Heart right ventricle (tissue), 16 donors: ENCODE measurements at regions not wholly inside any gene's neighbourhood (a gene's known extent, or its start where the extent isn't known, plus 50 kb on each side); places are given as distances from the start of the nearest gene placed in this dataset.

Experiments
- ATAC-seq, 8 donors: fragments of 200-7000 bp; cut with Tn5 transposase; one replicate each; pipeline ENCODE4 v1.9.1; 2020; ENCODE audit warnings: mild to moderate bottlenecking in 8 of 8, moderate library complexity in 8 of 8, moderate number of reproducible peaks in 1 of 8
- DNase-seq, 2 donors: peaks; one replicate each; pipeline ENCODE4 v3.0.0-alpha.2; 2020
- H3K27ac ChIP-seq, 10 donors: fragments of 200-600 bp; sonication (generic) in 2 of 10; one replicate each; pipeline versions ENCODE4 v1.5.0 to v1.8.0; 2020 to 2022; ENCODE audit warnings: mild to moderate bottlenecking in 3 of 10
- H3K27me3 ChIP-seq, 7 donors: fragments of 200-600 bp; one replicate each; pipeline ENCODE4 v1.8.0; 2021 to 2022; ENCODE audit warnings: mild to moderate bottlenecking in 2 of 7
- H3K36me3 ChIP-seq, 9 donors: fragments of 200-600 bp; sonication (generic) in 1 of 9; one replicate each; pipeline versions ENCODE4 v1.5.0 to v1.8.0; 2020 to 2022; ENCODE audit warnings: mild to moderate bottlenecking in 2 of 9
- H3K4me1 ChIP-seq, 9 donors: fragments of 200-600 bp; sonication (generic) in 1 of 9; one replicate each; pipeline versions ENCODE4 v1.5.0 to v1.8.0; 2020 to 2022; ENCODE audit warnings: mild to moderate bottlenecking in 4 of 9
- H3K4me3 ChIP-seq, 10 donors: fragments of 200-600 bp; sonication (generic) in 2 of 10; one replicate each; pipeline versions ENCODE4 v1.5.0 to v1.8.0; 2020 to 2022; ENCODE audit warnings: mild to moderate bottlenecking in 7 of 10, moderate library complexity in 2 of 10
- H3K9me3 ChIP-seq, 11 donors: fragments of 200-600 bp in 10 of 11; sonication (generic) in 2 of 11; one replicate each; pipeline versions ENCODE4 v1.5.0 to v1.8.0; 2013 to 2022; ENCODE audit warnings: mild to moderate bottlenecking in 2 of 11, control low read depth in 1 of 11, moderate library complexity in 1 of 11
- WGBS, 2 donors: extraction: QIAGEN DNeasy Blood & Tissue Kit; methylation state at CpG; one replicate each; pipeline ENCODE4 v1.1.7; 2013; ENCODE audit warnings: inconsistent platforms in 1 of 2; 5-methylcytosine and 5-hydroxymethylcytosine counted together
- intact Hi-C, 10 donors: fragments of 100-400 bp; cut with DNase I; formaldehyde crosslinking; loops; one replicate each; pipeline versions ENCODE4 v1.11.1 to v1.14.2; 2022
- TF ChIP-seq, protein P1 (sequence below), 9 donors: fragments of 200-600 bp; sonication (generic) in 2 of 9; IDR thresholded peaks; one replicate each; pipeline versions ENCODE4 v1.5.0 to v1.8.0; 2021 to 2022; ENCODE audit warnings: antibody characterized with exemption in 9 of 9, mild to moderate bottlenecking in 5 of 9, moderate library complexity in 1 of 9
- donor health status: Arrhythmogenic right ventricular cardiomyopathy.
- donor health status: ischemic (EF 13 %, LVEDD 7.1; RV severe dilation, severe dysfunction).
- donor health status: healthy with polysubstance abuse.
- donor health status: DM: no; HTN: yes; CAD: no.
- donor health status: DM: no; HTN: no; CAD: no.
- donor health status: ischemic (EF 25% LVEDD 6.9; RV normal size, moderate dysfunction).
- donor health status: ischemic (EF 25% LVEDD 5.7; RV mildly dilated, moderate dysfunction).
- donor health status: healthy.
- donor health status: DM: yes; HTN: yes; CAD: no.
- donor health status: Ischemic cardiomyopathy.
- donor health status: ischemic (EF 35%, LVEDD 5.7; RV mildly dilated, moderate dysfunction).
- donor health status: nonischemic (EF 11% LVEDD 7.7; RV severe dilation, severe dysfunction).
- donor health status: DM: yes; HTN: yes; CAD: no.
- donor health status: PGD.
- donor health status: ischemic (EF 29% LVEDD 5.4; RV normal size, mild dysfunction).
- donor health status: nonischemic (EF 23%, LVEDD 6.1; RV moderate dilation, normal function).

GRCh38 chr3:72520690-72521308 lies 327.4 kb downstream of the SHQ1 start:
- intact Hi-C loops, result no loop called here
- ATAC-seq, result no peak
- Histone ChIP-seq H3K4me1 (peaks cover 0 to 26% (median 5%) of the 10 kb centered on the region in 9 donors), H3K27ac (no peak overlapping the region), H3K27me3 (no peaks in the 10 kb centered on the region), H3K4me3 (no peak overlapping the region), H3K36me3 (no peaks in the 10 kb centered on the region), H3K9me3 (no peaks in the 10 kb centered on the region)
- no peak for DNase-seq
- 86 to 90% methylated on average over 8 of the region's 8 CpGs for WGBS, 2 donors
- TF ChIP-seq, protein P1, sequence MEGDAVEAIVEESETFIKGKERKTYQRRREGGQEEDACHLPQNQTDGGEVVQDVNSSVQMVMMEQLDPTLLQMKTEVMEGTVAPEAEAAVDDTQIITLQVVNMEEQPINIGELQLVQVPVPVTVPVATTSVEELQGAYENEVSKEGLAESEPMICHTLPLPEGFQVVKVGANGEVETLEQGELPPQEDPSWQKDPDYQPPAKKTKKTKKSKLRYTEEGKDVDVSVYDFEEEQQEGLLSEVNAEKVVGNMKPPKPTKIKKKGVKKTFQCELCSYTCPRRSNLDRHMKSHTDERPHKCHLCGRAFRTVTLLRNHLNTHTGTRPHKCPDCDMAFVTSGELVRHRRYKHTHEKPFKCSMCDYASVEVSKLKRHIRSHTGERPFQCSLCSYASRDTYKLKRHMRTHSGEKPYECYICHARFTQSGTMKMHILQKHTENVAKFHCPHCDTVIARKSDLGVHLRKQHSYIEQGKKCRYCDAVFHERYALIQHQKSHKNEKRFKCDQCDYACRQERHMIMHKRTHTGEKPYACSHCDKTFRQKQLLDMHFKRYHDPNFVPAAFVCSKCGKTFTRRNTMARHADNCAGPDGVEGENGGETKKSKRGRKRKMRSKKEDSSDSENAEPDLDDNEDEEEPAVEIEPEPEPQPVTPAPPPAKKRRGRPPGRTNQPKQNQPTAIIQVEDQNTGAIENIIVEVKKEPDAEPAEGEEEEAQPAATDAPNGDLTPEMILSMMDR (IDR thresholded peaks at IDR 0.05), result no peak

DNA sequence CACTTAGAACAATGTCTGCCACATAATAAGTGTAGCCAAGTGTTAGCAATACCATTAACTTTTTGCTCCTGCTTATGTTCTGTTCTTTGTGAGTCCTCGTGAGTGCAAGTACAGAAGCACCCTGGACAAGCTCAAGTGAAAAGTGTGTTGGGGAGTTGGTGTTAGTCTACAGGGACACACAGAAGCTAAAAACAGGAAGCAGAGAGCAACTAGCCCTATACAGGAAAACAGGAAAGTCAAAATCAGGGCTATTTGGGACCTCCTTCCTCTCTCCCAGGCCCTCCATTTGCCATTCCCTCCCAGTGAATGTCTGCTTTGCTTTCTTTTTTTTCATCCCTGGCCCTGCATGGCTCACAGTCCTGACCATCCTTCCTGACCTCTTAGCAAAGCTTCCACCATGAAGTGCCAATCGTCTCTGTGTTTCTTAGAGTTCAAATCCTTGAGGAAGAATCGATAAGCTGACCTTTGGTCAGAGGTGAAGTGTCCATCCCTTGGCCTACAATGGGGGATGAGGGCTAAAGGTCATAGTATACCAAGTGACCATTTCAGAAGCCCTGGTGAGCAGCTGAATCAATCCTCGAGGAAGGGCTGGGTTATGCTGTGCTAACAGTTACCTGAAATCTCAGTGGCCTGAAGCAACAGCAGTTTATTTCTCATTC lies 328.2 kb downstream of the SHQ1 start:
- Histone ChIP-seq H3K27me3 (no peaks in the 10 kb centered on the region), H3K9me3 (no peaks in the 10 kb centered on the region), H3K27ac (no peak overlapping the region), H3K4me1 (peaks cover 0 to 26% (median 1%) of the 10 kb centered on the region in 9 donors), H3K4me3 (no peak overlapping the region), H3K36me3 (no peaks in the 10 kb centered on the region)
- ATAC-seq (no peak), DNase-seq (no peak)
- TF ChIP-seq, protein P1 (IDR thresholded peaks at IDR 0.05), result no peak
- intact Hi-C loops, result no loop called here
- WGBS, 2 donors, result 82 to 86% methylated on average over 4 of the region's 4 CpGs

DNA sequence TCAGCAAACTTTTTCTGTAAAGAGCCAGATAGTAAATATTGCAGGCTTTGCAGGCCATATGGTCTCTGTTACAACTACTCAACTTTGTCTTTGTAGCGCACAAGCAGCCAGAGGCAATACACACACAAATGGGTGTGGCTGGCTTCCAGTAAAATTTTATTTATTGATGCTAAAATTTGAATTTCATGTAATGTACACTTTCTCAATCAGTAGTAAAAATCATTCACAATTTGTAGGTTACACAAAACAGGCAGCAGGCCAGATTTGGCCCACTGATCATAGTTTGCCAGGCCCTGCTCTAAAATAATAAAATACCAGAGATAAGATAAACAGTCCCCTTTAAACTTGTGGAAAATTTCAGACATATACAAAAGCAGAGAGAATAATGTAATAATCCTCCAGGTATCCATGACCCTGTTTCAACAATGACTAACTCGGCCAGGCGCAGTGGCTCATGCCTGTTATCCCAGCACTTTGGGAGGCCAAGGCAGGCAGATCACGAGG lies 330.3 kb downstream of the SHQ1 start:
- TF ChIP-seq, protein P1 (IDR thresholded peaks at IDR 0.05), result no peak
- Histone ChIP-seq H3K4me1 (peaks cover 0 to 15% (median 0%) of the 10 kb centered on the region in 9 donors), H3K9me3 (no peaks in the 10 kb centered on the region), H3K4me3 (no peak overlapping the region), H3K27ac (no peak overlapping the region), H3K36me3 (no peaks in the 10 kb centered on the region), H3K27me3 (no peaks in the 10 kb centered on the region)
- intact Hi-C loops, result no loop called here
- no peak for ATAC-seq
- DNase-seq, result no peak
- WGBS, 2 donors, result 94% methylated on average over 4 of the region's 4 CpGs

- no peaks in the 10 kb centered on the region for H3K27me3 ChIP-seq
- intact Hi-C loops, result no loop called here
- H3K27ac ChIP-seq, result no peak overlapping the region
- WGBS, 2 donors, result 80 to 82% methylated on average over 5 of the region's 5 CpGs
- H3K4me3 ChIP-seq, result no peak overlapping the region
- DNase-seq, result no peak
- H3K9me3 ChIP-seq, result no peaks in the 10 kb centered on the region
- TF ChIP-seq, protein P1 (IDR thresholded peaks at IDR 0.05), result no peak
- H3K4me1 ChIP-seq, result peaks cover 0 to 9% (median 0%) of the 10 kb centered on the region in 9 donors
- ATAC-seq, result no peak
- no peaks in the 10 kb centered on the region for H3K36me3 ChIP-seq
These were observed 330.9 kb downstream of the SHQ1 start for GRCh38 chr3:72517336-72517735.
